ENCODE measurements at regions not wholly inside any gene's neighbourhood (a gene's known extent, or its start where the extent isn't known, plus 50 kb on each side); places are given as distances from the start of the nearest gene placed in this dataset.

DNA sequence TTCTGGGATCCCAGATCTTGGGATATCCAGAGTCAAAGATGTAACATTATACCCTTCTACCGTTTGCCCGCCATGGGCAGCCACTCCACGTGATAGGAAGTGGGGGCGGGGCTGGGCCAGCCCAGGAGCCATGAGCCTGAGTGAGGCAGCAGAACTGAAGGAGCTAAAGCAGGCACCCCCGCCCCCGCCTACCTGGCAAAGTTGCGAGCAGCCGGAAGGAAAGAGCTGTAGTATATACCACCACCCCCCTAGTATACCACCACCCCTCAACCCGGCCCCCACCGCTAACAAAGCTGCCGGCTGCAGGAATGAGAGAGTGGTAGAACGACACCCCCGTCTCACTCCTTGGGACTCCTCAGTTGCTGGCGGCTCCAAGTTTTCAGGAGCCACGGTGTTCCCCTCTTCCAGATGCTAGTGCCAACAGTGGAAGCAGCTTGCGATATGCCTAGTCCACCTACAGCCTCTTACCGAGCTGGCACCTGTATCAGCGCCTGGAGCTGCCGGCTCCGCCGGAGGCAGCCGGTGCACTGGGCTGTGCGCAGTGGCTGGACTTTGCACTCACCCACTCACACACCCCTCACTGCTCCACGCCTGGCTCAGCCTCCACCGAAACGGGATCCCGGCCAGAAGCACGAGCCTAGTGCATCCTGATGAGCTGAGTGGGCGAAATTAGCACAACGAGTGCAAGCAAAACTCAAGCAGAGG, 230.7 kb upstream of the PRR20A start:
- Mint-ChIP-seq H3K36me3 (no peaks in the 10 kb centered on the region), H3K9me3 (peaks cover 0 to 8% (median 3%) of the 10 kb centered on the region in 3 donors), H3K27me3 (no peaks in the 10 kb centered on the region), H3K27ac (no peak overlapping the region), H3K4me3 (no peak overlapping the region), H3K4me1 (peaks cover 0 to 2% (median 0%) of the 10 kb centered on the region in 3 donors)

DNA sequence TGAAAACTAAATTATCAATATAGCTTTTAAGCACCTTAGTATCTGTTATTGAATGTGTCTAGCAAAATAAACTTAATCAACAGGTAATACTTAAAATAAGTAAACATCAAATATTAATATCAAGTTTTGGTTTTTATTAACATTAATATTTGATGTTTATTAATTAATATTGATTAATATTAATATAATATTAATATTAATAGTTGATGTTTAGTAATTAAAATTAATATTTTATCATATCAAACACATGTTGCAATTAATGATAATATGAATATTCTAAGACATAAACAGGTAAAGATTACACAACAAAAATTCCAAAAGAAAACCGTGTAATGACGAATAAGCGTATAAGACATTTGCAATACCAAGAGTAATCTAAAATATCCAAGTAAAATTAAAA, 222.8 kb upstream of the PRR20A start:
- Mint-ChIP-seq H3K36me3 (no peaks in the 10 kb centered on the region), H3K9me3 (peaks cover 0 to 8% (median 2%) of the 10 kb centered on the region in 3 donors), H3K4me1 (no peaks in the 10 kb centered on the region), H3K27ac (no peak overlapping the region), H3K27me3 (no peaks in the 10 kb centered on the region), H3K4me3 (no peak overlapping the region)

DNA sequence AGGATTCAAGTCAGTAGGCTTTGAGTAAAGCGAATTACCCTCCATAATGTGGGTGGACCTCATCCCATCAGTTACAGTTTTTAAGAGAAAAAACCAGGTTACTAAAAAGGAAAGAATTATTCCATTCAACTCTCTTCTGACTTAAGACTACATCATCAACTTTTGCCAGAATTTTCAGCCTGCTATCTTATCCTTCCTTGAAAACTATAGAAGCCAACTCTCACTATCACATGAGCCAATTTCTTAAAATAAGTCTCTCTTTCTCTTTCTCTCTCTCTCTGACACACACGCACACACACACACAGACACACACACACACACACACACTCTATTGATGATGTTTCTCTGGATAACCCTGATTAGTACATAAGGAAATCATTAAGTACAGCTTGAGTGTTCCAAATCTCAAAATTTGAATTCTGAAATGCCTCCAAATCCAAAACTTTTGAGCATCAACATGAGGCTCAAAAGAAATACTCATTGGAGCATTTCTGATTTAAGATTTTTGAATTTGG, 217.0 kb upstream of the PRR20A start:
- Mint-ChIP-seq H3K27me3 (no peaks in the 10 kb centered on the region), H3K4me1 (no peaks in the 10 kb centered on the region), H3K9me3 (peaks cover 6 to 7% (median 6%) of the 10 kb centered on the region in 3 donors), H3K27ac (no peak overlapping the region), H3K4me3 (no peak overlapping the region), H3K36me3 (no peaks in the 10 kb centered on the region)

DNA sequence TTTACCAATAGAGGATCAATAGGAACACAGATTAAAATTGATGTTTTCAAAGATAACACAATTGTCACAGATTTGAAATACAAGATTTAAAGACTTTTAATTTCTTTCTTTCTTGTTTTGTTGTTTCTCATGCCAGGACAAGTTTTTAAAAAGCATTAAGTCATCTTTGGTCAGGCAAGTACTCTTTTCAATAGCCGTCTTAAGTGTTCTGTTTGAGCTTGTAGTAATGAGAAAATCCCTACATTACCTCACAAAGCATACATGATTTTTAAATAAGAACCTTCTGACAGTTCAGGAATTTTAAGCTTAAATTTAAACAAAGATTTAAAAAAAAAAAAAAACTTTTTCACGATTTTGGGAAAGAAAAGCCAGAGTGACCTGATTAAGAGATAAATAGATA, 216.3 kb upstream of the PRR20A start:
- no peak overlapping the region for H3K27ac Mint-ChIP-seq
- peaks cover 6 to 11% (median 7%) of the 10 kb centered on the region in 3 donors for H3K9me3 Mint-ChIP-seq
- H3K36me3 Mint-ChIP-seq = no peaks in the 10 kb centered on the region
- no peaks in the 10 kb centered on the region for H3K27me3 Mint-ChIP-seq
- no peaks in the 10 kb centered on the region for H3K4me1 Mint-ChIP-seq
- no peak overlapping the region for H3K4me3 Mint-ChIP-seq

DNA sequence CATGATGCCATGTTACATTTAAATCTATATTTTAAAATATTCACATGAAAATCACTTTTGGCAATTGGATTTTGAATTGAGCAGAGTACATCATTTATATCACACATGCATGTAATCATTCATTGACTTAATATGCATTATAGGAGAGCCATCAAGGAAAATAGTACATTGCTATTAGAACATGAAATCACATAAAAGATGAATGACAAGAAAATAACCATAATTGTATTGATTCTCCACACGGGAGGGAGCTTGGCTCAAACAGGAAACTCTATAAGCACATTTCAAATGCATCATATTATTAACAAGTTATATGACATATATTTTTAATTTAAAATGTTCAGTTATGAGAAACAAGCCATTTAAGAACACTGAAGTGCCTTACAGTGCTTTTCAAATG, 208.6 kb upstream of the PRR20A start:
- H3K27me3 Mint-ChIP-seq = no peaks in the 10 kb centered on the region
- H3K9me3 Mint-ChIP-seq = peaks cover 0 to 9% (median 6%) of the 10 kb centered on the region in 3 donors
- no peaks in the 10 kb centered on the region for H3K4me1 Mint-ChIP-seq
- H3K27ac Mint-ChIP-seq = no peak overlapping the region
- no peak overlapping the region for H3K4me3 Mint-ChIP-seq
- H3K36me3 Mint-ChIP-seq = no peaks in the 10 kb centered on the region

DNA sequence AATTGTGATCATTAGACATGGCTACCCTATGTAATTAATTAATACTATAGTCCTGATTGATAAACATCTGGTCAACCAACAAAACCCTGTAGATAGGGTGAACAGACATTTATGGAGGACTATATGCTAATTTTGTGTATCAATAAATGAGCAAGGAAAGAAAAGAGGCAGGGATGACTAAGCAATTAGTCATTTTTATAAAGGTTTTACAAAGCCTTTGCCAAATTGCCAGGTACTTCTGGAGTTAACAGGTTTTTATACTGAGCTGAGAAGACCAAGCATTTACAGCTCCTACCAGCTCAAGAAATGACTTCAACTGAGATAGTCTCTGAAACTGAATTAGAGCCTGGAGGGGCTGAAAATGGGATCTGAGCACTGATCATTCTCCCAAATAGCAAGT, 186.8 kb upstream of the PRR20A start:
- Mint-ChIP-seq H3K27ac (no peak overlapping the region), H3K9me3 (peaks cover 2 to 4% (median 2%) of the 10 kb centered on the region in 3 donors), H3K4me3 (no peak overlapping the region), H3K36me3 (no peaks in the 10 kb centered on the region), H3K27me3 (no peaks in the 10 kb centered on the region), H3K4me1 (no peaks in the 10 kb centered on the region)

DNA sequence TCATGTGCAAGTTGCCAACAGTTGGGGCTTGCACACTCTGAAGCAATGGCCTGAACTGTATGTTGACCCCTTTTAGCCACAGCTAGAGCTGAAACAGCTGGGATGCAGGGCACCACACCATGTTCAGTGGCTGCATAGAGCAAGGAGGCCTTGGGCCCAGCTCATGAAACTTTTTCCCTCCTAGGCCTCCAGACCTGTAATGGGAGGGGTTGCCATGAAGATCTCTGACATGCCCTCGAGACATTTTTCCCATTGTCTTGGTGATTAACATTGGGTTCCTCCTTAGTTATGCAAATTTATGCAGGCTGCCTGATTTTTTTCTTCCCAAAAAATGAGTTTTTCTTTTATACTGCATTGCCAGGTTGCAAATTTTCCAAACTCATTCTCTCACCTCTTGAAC, 165.1 kb upstream of the PRR20A start:
- Mint-ChIP-seq H3K27me3 (no peaks in the 10 kb centered on the region), H3K4me1 (no peaks in the 10 kb centered on the region), H3K9me3 (peaks cover 0 to 4% (median 2%) of the 10 kb centered on the region in 3 donors), H3K36me3 (peaks cover 1% of the 10 kb centered on the region), H3K4me3 (no peak overlapping the region), H3K27ac (no peak overlapping the region)

DNA sequence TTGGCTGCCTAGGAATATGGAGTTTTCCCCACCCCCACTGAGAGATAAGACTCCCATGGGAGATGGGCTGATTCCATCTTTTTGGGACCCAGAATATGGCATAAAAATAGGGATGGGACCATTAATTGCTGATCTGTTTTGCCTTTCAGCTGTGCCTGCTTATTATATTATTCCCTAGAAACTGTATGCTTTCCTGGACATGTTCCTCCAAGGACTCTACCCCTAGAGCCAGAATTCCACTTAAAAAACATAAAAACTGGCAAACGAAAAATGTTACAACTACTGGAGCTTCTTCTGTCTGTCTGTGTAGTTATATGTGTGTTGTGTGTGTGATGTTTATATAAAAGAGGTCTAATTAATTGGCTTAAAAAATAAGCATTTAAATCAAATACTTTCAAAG, 159.9 kb upstream of the PRR20A start:
- Mint-ChIP-seq H3K27me3 (no peaks in the 10 kb centered on the region), H3K4me3 (no peak overlapping the region), H3K4me1 (no peaks in the 10 kb centered on the region), H3K9me3 (peaks cover 0 to 7% (median 2%) of the 10 kb centered on the region in 3 donors), H3K27ac (no peak overlapping the region), H3K36me3 (peaks cover 1% of the 10 kb centered on the region)

DNA sequence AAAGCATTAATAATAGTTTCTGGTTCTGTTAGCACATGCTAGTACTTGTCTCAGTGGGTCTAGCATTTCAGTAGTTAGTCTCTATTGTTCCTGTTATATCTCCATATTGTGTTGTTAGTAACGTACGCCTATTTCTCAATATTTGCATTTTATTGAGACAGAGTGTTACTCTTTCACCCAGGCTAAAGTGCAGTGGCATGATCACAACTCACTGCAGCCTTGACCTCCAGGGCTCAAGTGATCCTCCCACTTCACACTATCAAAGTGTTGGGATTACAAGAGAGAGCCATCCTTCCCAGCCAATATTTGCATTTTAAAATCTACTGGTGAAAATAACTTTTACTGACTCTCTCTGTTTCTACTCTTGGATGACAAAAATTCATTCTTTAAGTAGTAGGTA, 154.6 kb upstream of the PRR20A start:
- no peak overlapping the region for H3K27ac Mint-ChIP-seq
- H3K4me3 Mint-ChIP-seq = no peak overlapping the region
- H3K4me1 Mint-ChIP-seq = no peaks in the 10 kb centered on the region
- H3K9me3 Mint-ChIP-seq = peaks cover 0 to 3% (median 3%) of the 10 kb centered on the region in 3 donors
- no peaks in the 10 kb centered on the region for H3K36me3 Mint-ChIP-seq
- no peaks in the 10 kb centered on the region for H3K27me3 Mint-ChIP-seq

DNA sequence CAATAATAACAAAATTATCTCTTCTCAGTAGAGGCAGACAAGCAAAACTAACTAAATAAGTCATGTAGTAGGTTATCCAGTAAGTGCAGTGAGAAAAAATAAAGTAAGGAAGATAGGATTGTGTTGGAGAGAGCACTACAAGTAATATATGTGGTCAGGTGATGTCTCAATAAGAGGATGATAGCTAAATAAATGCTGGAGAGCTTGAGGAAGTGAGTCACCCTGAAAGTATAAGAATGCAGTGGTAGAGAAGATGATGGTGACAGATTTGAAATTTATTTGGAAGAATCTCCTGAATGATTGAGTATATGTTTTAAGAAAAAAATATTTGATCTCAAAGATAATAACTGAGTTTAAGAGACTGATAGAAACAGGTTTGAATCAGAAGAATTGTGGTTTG, 152.2 kb upstream of the PRR20A start:
- H3K27me3 Mint-ChIP-seq = no peaks in the 10 kb centered on the region
- H3K36me3 Mint-ChIP-seq = no peaks in the 10 kb centered on the region
- no peak overlapping the region for H3K27ac Mint-ChIP-seq
- peaks cover 0 to 3% (median 3%) of the 10 kb centered on the region in 3 donors for H3K9me3 Mint-ChIP-seq
- H3K4me1 Mint-ChIP-seq = no peaks in the 10 kb centered on the region
- H3K4me3 Mint-ChIP-seq = no peak overlapping the region

DNA sequence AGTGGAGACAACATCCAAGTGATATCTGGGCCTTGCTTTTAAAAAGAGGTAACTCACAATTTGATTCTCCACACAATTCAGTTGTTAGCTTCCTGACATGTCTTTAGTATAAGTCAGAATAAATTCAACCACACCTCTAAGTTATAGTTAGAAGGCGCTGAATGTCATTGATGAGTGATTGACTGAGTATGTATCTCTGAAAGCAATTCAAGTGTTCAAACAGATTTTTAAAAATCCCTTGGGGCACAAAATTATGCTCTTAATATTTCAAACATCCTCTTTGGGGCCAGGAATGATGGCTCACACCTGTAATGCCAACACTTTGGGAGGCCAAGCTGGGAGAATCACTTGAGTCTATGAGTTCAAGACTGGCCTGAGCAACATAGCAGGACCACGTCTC, 137.0 kb upstream of the PRR20A start:
- no peak overlapping the region for H3K27ac Mint-ChIP-seq
- no peaks in the 10 kb centered on the region for H3K27me3 Mint-ChIP-seq
- no peaks in the 10 kb centered on the region for H3K4me1 Mint-ChIP-seq
- H3K36me3 Mint-ChIP-seq = no peaks in the 10 kb centered on the region
- peaks cover 0 to 2% (median 0%) of the 10 kb centered on the region in 3 donors for H3K9me3 Mint-ChIP-seq
- H3K4me3 Mint-ChIP-seq = no peak overlapping the region

DNA sequence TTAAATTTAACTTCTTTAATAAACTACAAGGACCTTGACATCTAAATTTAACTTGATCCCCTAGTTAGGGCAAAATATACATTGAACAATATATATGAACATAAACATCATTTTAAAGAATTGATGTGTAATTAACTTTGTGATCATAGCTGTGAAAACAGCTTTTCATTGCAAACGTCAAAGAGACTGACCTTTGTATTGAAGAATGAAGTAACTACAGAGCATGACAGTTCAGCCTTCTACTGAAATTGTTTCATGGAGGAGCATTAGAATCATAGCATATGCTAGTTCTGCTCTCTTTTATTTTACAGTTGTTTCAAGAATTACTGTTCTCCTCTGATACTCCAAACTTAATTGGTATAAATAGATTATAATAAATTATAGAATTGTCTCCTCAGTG, 123.4 kb upstream of the PRR20A start:
- H3K36me3 Mint-ChIP-seq = no peaks in the 10 kb centered on the region
- no peaks in the 10 kb centered on the region for H3K4me1 Mint-ChIP-seq
- H3K27ac Mint-ChIP-seq = no peak overlapping the region
- H3K27me3 Mint-ChIP-seq = no peaks in the 10 kb centered on the region
- H3K9me3 Mint-ChIP-seq = peaks cover 4% of the 10 kb centered on the region in 3 donors
- H3K4me3 Mint-ChIP-seq = no peak overlapping the region

DNA sequence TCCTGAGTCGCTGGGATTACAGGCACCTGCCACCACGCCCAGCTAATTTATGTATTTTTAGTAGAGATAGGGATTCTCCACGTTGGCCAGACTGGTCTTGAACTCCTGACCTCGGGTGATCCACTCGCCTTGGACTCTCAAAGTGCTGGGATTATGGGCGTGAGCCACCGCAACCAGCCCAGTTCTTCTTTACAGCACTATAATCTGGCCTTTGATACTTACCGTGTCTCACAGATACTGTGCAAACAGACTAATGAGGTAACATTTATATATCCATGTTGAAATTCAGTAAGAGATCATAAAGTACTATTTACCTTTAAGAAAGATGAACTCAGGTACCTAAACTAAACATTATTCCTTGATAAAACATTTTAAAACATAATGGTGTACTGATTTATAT, 121.8 kb upstream of the PRR20A start:
- Mint-ChIP-seq H3K4me3 (no peak overlapping the region), H3K9me3 (peaks cover 1 to 6% (median 4%) of the 10 kb centered on the region in 3 donors), H3K4me1 (no peaks in the 10 kb centered on the region), H3K36me3 (no peaks in the 10 kb centered on the region), H3K27ac (no peak overlapping the region), H3K27me3 (no peaks in the 10 kb centered on the region)

DNA sequence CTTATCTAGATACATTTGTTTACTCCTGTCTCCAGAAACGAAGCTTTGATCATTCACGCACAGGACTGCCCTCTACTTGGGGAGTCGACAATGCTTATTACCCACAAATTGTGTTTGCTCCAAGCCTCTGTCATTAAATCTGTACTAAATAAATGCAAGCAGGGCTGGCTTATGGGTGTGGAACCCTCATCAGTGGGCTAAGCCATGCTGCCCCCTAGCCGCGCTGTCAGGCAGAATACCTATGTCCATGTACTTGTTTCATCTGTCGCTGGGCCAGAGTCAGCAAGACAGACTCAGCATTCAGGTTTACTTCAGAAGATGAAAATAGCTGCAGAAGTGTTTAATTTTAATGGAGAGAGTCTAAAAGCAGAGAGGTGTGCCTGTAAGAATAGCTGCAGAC, 110.0 kb upstream of the PRR20A start:
- Mint-ChIP-seq H3K4me3 (no peak overlapping the region), H3K36me3 (no peaks in the 10 kb centered on the region), H3K4me1 (no peaks in the 10 kb centered on the region), H3K9me3 (peaks cover 2 to 15% (median 4%) of the 10 kb centered on the region in 3 donors), H3K27me3 (no peaks in the 10 kb centered on the region), H3K27ac (no peak overlapping the region)

DNA sequence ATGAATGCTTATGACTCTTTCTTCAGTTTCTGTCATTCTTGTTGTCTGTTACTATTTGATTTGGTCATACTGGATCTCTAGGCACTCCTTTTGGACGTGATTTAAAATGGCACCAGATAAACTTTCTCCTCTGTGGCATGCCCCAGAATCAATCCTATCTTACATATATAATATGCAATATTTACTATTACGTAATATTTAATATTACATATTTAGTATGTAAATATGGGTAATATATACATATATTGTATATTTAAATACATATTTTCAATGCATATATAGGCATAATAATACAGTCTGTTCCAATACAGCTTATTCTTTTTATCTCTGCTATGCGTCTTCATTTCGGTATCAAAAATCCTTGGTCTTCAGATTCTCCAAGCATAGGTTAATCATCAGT, 104.4 kb upstream of the PRR20A start:
- no peaks in the 10 kb centered on the region for H3K4me1 Mint-ChIP-seq
- H3K27ac Mint-ChIP-seq = no peak overlapping the region
- no peaks in the 10 kb centered on the region for H3K27me3 Mint-ChIP-seq

DNA sequence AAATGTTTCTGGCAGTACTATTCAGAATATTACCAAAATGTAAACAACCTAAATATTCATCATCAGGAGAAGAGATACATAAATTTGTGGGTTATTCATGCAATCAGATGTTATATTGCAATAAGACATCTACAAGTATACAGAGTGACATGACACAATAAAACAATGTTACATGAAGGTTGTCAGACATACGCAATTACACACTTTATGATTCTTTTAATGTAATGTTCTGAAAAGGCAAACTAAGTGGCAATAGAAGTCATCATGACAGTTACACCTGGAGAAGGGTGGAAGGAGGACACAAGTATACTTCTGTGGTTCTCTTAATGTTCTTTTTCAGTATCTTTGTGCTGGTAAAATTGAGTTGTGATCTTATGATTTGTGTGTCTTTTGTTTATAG, 95.8 kb upstream of the PRR20A start:
- Mint-ChIP-seq H3K4me1 (no peaks in the 10 kb centered on the region), H3K27ac (no peak overlapping the region), H3K36me3 (no peaks in the 10 kb centered on the region), H3K4me3 (no peak overlapping the region), H3K9me3 (peaks cover 3 to 19% (median 6%) of the 10 kb centered on the region in 3 donors), H3K27me3 (no peaks in the 10 kb centered on the region)

More for the DNA sequence above, 104.4 kb upstream of the PRR20A start:
- Mint-ChIP-seq H3K4me3 (no peak overlapping the region), H3K9me3 (peaks cover under 1 to 5% (median 3%) of the 10 kb centered on the region in 3 donors), H3K36me3 (no peaks in the 10 kb centered on the region)

Data from IgD-negative memory B cell (primary cell).